AG09309 (cell line): ENCODE measurements at regions not wholly inside any gene's neighbourhood (a gene's known extent, or its start where the extent isn't known, plus 50 kb on each side); places are given as distances from the start of the nearest gene placed in this dataset.
"Not testable (repeated sequence)": the region's sequence is repeated elsewhere in the genome, so short reads cannot be mapped to it uniquely, and the experiment has no call there.

Experiments used
- DNase-seq: peaks from one replicate; pipeline ENCODE4 v3.0.0-alpha.2; 2010; ENCODE audit warnings: low read depth
- H3K4me3 ChIP-seq: 2 replicates; pipeline ENCODE4 v1.5.1; 2011; ENCODE audit warnings: mild to moderate bottlenecking, low read depth, low read length, moderate library complexity; ENCODE audit not compliant: control insufficient read depth
- TF ChIP-seq, protein P1 (sequence below): IDR thresholded peaks from 2 replicates; pipeline ENCODE4 v1.5.1; 2011; ENCODE audit warnings: mild to moderate bottlenecking, low read depth, low read length, inconsistent platforms; ENCODE audit not compliant: insufficient read depth, control insufficient read depth; ENCODE audit errors: missing control alignments

DNA sequence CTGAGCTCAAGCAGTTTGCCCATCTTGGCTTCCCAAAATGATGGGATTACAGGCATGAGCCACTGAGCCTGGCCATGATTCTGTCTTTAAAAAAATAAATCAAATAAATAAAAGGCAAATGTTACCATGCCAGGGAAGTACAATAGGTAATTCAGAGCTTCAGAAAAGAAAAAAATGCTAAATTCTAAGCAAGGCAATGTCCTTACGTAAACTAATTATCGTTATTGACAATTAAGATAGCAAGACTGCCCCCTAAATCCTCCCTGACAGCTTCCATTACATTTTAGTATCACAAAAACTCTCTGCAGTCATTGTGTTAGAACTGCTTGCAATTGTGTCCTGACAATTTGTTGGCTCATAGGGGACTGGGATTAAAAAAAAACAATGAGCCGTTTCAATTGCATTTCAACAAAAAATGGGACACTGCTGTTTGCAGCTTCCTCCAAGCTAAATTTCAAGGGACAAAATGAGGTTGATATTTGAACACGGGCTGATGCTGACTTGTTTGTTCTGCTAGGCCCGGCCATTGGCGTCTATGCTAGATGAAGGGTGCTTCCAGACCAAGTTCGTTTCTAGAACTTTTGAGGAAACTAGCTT is 88.9 kb downstream of the MOGAT1 start:
- TF ChIP-seq, protein P1, sequence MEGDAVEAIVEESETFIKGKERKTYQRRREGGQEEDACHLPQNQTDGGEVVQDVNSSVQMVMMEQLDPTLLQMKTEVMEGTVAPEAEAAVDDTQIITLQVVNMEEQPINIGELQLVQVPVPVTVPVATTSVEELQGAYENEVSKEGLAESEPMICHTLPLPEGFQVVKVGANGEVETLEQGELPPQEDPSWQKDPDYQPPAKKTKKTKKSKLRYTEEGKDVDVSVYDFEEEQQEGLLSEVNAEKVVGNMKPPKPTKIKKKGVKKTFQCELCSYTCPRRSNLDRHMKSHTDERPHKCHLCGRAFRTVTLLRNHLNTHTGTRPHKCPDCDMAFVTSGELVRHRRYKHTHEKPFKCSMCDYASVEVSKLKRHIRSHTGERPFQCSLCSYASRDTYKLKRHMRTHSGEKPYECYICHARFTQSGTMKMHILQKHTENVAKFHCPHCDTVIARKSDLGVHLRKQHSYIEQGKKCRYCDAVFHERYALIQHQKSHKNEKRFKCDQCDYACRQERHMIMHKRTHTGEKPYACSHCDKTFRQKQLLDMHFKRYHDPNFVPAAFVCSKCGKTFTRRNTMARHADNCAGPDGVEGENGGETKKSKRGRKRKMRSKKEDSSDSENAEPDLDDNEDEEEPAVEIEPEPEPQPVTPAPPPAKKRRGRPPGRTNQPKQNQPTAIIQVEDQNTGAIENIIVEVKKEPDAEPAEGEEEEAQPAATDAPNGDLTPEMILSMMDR, result no peak
- no peak for DNase-seq
- no peak overlapping the region for H3K4me3 ChIP-seq

GRCh38 chr2:222761888-222762287 is 90.4 kb downstream of the MOGAT1 start:
- DNase-seq, result no peak
- TF ChIP-seq, protein P1, result no peak
- no peak overlapping the region for H3K4me3 ChIP-seq

DNA sequence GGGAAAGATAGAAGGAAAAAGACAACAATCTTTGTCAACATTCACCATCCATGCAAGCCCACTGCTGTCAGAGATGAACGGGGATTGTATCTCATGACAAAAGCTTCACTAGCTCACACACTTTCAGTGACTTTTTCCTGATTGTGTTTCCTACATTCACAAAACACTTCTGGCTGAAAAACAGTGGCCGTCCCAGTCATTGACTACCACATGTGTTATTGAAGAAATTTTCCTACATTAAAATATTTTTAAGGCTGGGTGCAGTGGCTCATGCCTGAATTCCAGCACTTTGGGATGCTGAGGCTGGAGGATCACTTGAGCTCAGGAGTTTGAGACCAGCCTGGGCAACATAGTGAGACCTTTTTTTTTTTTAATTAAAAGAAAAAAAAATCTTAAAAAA is 90.9 kb downstream of the MOGAT1 start:
- no peak for DNase-seq
- H3K4me3 ChIP-seq, result no peak overlapping the region
- TF ChIP-seq, protein P1, result no peak

DNA sequence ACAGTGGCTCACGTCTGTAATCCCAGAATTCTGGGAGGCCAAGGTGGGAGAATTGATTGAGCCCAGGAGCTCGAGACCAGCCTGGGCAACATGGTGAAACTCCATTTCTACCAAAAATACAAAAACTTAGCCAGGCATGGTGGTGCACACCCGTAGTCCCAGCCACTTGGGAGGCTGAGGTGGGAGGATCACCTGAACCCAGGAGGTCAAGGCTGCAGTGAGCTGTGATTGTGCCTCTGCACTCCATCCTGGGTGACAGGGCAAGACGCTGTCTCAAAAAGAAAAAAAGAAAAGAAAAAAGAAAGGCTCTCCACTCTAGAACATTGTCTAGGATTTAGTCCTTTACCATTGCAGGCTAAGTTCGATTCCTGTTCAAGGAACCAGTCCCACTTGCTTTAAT is 94.4 kb downstream of the MOGAT1 start:
- not testable (repeated sequence) for DNase-seq, H3K4me3 ChIP-seq

DNA sequence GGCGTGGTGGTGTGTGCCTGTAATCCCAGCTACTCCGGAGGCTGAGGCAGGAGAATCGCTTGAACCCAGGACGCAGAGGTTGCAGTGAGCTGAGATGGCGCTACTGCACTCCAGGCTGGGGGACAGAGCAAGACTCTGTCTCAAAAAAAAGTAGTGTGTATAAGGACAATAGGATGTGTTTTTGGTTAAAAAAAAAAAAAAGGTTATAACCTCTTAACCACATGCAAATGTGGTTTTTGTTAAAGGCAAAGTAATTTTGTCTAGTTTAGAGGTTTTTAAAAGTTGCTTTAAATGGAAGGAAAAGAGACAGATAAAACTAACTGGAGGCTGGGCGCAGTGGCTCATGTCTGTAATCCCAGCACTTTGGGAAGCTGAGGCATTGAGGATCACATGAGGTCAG is 92.8 kb upstream of the ACSL3 start:
- not testable (repeated sequence) for H3K4me3 ChIP-seq, DNase-seq

DNA sequence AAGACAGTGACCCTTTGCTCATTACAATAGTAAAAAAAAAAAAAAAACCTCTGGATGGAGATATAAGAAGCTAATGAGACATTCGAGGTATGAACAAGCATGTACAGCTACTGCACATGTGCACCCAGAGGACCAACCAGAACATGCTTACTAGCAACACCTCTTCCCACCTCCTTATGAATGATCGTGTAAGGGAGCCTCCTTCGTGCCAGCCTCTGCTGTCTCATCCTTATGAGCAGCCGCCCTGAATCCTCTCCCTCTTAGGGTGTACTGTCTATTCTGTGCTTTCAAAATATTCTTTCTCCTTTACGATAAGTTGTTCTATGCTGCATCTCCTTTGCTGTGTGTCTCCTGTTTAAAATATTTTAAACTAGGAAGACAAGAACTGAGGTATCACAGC is 91.4 kb upstream of the ACSL3 start:
- H3K4me3 ChIP-seq, result no peak overlapping the region
- no peak for DNase-seq
- TF ChIP-seq, protein P1, result no peak

DNA sequence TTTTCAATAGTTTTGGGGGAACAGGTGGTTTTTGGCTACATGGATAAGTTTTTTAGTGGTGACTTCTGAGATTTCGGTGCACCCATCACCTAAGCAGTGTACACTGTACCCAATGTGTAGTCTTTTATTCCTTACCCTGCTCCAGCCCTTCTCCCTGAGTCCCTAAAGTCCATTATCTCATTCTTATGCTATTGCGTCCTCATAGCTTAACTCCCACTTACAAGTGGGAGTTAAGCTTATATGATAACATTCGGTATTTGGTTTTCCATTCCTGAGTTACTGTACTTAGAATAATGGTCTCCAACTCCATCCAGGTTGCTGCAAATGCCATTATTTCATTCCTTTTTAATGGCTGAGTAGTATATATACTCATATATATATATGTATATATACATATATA is 90.9 kb upstream of the ACSL3 start:
- TF ChIP-seq, protein P1, result no peak
- no peak overlapping the region for H3K4me3 ChIP-seq
- no peak for DNase-seq

DNA sequence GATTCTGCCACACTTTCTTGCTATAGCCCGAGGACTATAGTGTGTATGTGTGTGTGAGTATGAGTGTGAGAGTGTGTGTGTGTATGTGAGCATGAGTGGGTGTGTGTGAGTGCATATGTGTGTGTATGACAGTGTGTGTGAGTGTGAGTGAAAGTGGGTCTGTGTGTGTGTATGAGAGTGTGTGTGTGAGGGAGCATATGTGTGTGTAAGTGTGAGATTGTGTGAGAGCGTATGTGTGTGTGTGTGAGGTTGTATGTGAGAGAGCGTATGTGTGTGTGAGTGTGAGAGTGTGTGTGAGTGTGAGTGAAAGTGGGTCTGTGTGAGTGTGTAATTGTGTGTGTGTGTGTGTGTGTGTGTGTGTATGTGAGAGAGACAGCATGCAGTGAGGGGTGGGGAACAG is 89.0 kb upstream of the ACSL3 start:
- TF ChIP-seq, protein P1, result no peak

More for the DNA sequence above, 89.0 kb upstream of the ACSL3 start:
- DNase-seq, result no peak
- no peak overlapping the region for H3K4me3 ChIP-seq
